ENCODE measurements at regions not wholly inside any gene's neighbourhood (a gene's known extent, or its start where the extent isn't known, plus 50 kb on each side); places are given as distances from the start of the nearest gene placed in this dataset.

DNA sequence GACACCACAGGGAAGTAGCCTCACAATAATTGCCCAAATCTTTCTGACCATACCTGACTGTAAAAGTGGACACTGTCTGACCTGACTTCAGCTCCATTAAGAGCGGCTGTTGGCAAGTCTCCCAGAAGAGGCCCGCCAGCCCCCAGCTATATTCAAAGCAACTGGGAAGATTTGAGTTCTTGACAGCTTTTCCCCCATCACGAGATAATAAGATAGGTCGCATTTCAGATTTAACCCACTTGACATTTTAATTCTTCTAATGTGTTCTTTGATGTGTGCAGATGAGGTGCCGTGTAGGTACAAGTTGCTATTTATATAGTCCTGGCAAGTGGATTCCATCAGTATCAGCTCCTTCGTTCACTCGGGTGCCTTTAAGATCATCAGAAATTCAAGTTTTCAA, 345.7 kb downstream of the DRD1 start:
- DNase-seq: no peak

DNA sequence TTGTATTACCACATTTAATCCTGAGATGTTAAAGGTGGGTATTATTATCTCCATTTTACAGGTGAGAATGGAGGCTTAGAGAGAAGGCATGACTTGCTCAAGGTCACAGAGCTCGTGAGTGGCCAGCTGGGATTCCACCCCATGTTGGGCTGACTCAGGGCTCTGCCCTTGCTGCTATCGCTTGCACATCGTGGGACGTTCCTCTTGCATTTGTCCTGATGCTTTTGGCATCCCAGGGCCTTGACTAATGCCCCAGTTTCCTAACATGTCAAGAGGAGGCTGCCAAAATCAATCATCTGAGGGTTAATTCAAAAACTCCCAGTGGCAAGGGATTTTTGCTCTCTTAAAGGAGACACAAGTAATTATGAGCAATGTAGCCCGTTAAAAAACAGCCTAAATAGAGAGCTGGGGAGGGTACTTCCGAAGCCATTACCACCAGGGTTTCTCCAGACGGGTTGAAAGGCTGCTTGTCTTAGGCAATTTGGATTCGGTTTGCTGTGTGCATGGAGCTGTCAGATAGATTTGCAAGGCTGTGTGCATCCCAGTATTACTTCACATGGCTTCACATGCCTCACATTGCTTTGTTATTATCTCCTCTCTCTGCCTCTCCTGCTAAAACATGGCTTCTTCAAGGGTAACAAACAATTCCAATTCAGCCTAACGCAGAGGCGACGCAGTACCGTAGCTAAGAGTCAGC, 347.4 kb downstream of the DRD1 start:
- DNase-seq: no peak

DNA sequence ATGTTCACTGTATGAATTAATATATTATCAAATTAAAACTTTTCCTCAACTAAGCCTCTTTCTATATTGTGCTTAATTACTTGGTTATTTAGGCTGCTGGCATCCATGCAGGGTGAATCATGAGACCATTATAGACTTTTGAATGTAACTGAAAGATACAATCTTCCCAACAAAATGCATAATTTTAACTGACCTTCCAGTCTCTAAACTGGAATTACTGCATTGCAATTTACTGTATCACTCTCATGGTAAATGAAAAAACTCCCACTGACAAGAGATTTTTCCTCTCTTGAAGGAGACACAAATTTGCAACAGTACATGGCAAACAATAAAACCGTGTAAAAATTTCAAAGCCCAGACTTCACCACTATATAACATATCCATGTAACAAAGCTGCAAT, 349.5 kb downstream of the DRD1 start:
- DNase-seq: no peak

DNA sequence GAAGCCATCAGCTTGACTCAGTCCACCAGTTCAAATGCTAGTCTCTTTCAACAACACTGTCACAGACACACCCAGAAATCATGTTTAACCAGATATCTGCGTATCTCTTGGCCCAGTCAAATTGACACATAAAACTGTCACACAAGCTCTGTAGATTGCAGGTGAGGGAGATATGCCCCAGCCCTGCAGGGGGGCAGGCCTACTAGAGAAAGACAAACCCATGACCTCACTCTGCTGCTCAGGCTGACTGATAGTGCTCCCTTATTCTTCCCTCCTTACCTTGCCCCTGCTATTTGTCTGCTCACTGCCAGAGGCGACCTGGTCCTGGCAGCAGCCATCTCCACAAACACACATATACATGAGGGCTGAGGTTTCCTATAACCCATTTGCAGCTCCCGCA, 351.3 kb downstream of the DRD1 start:
- DNase-seq: no peak

DNA sequence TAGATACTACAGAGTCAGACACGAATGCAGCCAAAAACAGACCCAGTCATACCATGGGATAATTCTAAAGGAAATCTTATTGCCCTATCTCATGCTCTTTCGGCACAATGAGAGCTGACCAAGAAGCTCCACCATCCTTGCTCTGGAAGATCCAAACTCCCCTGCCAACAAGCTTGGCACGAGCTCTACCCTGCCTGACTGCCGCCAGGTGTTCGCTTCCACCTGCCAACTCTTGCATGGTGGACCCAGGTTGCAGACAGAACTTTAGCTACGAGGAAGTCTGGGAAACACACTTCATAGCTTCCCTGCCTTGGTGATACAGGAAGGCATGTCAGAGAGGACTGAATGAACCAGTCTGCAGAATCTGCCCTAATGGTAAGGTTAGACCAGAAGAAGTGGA, 355.0 kb downstream of the DRD1 start:
- DNase-seq: no peak

DNA sequence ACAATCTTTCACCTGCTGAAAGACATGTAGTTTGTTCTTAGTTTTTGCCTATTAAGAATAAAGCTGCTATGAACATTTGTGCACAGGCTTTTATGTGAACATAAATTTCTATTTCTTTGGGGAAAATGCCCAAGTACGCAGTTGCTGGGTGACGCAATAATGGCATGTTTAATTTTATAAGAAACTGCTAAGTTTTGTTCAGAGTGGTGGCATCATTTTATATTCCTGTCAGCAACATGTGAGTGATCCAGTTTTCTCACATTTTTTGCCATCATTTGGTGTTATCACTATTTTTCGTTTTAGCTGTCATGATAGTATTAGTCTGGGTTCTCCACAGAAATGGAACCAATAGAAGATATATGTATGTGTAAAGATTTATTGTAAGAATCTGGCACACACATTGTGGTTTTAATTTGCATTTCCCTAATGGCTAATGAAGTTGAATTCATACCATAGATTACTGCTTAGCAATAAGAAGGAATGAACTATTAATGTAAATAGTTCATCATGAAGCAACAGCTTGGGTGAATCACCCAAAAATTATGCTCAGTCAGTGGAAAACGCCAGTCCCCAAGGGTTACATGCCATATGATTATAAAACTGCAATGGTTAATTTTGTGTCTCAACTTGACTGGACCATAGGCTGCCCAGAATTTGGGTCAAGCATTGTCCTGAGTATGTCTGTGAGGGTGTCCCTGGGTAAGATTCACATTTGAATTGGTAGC, 358.6 kb downstream of the MSX2 start:
- DNase-seq: no peak

DNA sequence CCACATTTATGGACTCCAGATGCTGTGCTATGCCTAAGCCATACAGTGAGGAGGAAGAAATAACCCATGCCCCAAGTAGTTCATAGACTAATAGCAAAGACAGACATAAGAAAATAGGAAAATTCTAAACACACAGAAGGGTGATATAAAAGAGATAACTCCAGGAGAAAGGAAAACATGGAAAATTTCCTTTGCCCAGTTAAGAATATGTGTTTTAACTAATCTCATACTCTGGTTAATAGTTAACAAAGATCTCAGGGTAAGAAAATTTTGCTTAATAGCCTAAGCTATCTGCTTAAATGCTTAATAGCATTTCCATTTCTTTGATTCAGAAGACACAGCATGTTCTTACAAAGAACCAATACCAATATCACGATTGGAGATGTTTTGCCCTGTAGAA, 358.0 kb downstream of the MSX2 start:
- no peak for DNase-seq

DNA sequence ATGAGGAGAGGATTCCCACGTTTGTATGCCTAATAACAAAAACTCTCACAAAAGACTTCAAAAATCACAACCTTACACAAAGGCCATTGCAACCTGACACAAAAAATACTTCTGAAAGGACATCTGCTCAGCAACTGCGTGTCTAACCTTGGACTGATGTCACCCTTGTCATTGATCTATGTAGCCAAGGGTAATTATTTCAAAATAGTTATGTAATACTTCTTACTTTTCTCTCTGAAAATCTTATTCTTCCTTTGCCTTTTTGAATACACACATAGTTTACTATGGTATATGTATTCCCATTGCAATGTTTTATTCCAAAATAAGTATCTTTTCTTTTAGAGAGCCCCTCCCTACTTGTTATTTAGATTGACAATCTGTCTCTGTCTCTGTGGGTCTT, 355.3 kb downstream of the MSX2 start:
- no peak for DNase-seq

DNA sequence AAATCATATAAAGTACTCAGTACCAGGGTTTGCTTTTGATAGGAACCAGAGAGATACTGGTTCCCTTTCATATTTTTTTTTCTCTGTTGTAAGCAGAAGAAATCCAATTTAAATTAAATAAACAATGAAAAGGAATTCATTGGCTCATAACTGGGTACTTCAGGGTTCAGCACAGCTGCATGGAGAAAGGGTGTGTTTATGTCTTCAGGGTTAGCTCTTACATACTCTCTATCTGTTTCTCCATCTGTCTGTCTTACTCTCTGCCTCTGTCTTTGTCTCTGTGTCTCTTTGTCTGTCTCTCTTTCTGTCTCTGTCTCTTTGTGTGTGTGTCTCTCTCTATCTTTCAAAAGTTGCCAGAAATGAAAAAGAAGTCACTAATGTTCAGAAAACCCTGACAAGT, 345.9 kb downstream of the MSX2 start:
- no peak for DNase-seq

DNA sequence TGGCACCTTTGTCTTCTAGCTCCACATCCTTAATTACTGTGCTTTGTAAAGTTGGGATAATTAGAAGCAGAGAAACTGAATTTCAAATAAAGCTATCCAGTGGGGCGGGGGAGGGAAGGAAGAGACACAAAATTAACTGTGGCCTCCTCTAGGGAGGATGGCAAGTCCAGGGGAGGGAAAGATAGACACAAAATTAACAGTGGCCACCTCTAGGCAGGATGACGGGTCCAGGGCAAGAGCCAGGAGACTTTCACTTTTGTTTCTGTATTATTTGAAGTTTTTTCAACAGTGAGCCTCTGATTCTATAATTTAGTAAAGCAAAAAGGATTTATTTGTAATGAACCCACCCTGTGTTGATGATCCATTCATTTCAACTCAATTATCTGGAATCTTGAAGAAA, 335.9 kb downstream of the MSX2 start:
- no peak for DNase-seq

DNA sequence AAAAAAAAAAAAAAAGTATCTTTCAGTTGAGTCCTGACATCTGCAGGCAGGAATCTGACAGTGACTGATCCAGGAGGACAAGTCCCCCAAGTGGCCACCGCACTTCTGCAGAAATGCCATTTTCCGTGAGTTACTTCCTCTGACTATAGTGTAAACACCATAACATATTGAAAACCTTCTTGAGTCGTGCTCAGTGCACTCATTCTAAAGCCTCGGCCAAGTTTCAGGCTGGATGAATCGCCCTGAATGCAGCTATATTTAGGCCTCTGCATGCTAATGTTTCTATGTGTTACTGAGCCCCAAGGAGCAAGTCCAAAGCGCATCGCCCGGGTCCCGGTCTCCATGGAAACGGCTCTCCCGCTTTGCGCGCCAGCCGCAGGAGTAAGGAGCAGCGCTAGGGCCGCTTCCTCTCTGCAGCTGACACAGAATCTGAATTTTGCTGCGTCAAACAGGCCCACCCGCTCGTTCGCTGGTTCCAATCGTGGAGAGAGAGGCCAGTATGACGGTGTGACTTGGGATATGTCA, 335.4 kb downstream of the MSX2 start:
- no peak for DNase-seq

DNA sequence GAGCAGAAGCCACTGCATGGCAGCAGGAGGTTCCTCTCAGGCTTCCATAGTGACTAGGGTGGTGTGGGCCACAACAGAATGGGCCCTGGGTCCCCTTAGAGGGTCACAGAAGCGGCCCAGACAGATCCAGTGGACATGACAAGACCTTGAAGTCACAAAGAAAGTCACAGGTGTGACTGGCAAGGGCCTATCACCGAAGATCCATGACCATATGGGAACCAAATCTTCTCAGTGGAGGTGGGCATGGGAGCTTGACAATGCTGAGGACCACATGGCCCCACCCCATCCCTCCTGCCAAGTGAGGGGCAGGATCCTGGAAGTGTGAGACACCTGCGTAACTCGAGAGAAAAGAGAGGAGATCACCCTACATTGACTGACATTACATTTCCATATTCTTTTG, 332.4 kb downstream of the MSX2 start:
- no peak for DNase-seq

DNA sequence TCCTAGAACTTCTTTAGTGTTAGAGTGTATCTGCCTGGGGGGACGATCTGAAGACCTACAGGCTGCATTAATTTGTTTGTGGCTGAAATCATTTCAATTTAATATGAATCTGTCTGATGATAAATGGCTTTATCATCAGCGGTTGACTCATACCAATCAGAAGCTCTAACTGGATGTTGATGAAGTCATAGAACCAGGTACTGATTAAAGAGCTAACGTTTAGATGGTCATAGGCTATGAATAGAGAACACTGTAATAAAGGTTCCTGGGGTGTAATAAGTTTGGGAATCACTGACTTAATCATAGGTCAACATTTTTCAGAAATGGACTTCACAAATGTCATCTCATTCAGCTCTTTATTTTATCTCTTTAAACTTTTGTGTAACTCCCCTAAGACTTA, 329.9 kb downstream of the MSX2 start:
- no peak for DNase-seq

DNA sequence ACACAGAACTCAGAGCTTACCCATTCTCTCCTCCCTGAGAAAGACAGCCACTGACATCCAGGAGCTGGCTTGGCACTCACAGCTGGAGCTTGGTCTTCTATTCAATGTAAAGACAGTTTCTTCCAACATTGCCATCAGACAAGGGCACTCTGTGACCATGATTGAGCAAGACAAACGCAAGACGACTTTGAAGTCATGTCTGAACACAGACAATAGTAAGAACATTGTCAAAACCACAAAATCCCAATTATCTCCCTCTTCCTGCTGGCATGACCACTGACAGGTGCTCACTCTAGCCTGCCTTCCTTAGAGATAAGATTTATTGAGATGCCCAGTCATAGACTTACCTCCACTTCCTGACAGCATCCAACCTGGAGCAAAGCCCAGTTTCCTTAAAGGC, 328.0 kb downstream of the MSX2 start:
- DNase-seq: no peak

DNA sequence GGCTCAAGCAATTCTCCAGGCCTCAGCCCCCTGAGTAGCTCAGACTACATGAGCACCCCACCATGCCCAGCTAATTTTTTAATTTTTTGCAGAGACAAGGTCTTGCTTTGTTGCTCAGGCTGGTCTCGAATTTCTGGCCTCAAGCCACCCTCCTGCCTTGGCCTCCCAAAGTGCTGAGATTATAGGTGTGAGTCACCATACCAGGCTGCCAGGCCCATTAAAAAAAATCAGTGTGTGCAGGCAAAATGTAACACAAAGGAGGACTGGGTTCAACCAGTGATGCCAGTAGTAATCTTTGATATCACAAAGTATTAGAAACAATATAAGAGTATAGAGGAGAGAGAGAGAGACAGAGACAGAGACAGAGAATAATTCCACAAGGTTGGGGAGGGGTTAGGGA, 322.7 kb downstream of the MSX2 start:
- DNase-seq: no peak

DNA sequence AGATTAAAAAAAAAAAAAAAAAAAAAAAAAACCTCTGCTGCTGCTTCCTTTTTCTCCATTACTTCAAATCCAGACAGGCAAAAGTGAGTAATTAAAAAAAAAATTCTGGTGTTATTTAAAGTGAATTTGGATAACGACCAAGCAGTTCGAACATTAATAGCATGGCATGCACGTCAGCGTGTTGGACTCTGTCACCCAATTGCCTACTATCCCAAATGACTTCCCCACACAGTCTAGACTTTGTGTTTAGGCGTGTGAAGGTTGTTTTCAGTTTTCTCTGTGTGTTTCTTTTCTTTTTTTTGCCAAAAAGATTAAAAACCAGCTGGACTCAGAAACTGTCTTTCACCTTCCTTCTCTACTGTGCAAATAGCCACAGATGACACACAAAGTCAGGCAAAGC, 321.4 kb downstream of the MSX2 start:
- DNase-seq: no peak

DNA sequence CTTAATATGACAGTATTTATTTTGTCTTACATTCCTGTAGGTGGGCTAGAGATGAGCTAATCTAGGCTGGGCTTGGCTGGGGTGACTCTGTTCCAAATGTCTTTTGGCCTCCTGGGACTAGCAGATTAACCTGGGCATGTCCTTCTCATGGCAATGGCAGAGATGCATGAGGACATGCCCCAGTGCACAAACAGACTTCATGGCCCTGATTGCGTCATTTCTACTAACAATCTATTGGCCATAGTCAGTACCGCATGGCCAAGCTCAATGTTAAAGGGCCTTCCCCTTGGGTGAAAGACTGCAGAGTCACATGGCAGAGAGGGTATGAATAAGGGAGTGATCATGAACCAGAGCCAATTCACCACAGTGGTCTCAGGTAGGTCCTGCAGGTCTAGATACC, 313.4 kb downstream of the MSX2 start:
- no peak for DNase-seq

DNA sequence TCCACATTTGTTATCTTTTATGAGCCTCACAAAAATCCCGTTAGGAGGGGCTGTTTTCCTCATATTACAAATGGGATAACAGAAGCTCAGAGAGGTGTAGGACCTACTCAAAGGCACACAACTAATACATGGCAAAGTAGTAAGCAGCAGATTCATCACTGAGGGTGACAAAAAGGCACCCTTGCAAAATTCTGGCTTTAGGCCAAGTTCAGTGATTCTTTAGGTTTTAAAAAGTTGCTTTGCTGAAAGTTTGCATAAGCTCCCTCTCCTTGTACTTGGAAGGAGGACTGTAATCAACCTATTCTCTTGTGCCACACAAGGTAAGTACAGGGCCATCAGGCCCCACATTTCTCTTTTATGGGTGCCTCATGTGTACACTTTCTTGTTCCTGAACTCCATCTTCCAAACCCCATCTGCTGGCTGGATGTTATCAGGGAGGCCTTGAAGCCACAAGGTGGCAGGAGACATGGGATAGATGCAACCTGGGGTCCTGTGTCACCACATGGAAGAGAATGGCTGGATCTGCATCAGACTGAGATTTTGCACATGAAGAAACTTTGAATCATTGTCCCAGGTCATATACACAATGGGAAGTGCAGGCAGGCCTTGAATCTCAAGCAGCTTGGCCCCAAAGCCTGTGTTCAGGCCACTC, 311.6 kb downstream of the MSX2 start:
- no peak for DNase-seq

DNA sequence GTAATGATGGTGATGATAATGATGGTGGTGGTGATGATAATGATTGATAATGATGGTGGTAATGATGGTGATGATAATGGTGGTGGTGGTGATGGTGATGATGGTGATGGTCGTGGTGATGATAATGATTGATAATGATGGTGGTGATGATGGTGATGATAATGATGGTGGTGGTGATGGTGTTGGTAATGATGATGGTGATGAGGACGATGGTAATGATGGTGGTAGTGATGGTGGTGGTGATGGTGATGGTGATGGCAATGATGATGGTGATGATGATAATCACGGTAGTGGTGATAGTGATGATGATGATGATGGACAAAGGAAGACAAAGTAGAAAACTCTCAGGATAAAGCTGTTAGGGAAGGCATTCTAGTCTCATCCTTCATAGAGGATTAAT, 310.5 kb downstream of the MSX2 start:
- DNase-seq: no peak

DNA sequence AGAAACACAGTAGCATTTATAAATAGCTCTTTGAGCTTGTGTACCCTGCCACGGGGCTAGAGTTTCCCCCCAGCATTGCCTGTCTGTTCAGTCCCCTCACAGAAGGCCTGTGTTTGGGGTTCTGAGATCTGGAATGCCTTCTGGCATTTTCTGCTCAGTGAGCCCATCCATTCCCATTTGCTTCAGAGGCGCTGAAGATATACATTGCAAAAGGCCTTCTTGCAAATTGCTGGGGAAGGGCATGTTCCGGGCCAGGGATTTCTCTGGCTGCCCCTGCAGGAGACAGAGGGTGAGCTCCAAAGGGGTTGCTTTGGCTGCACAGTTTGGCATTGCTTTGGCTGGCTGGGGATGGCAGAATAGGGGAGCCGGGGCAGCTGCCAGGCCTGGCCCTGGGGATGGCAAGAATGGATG, 308.4 kb downstream of the MSX2 start:
- no peak for DNase-seq

DNA sequence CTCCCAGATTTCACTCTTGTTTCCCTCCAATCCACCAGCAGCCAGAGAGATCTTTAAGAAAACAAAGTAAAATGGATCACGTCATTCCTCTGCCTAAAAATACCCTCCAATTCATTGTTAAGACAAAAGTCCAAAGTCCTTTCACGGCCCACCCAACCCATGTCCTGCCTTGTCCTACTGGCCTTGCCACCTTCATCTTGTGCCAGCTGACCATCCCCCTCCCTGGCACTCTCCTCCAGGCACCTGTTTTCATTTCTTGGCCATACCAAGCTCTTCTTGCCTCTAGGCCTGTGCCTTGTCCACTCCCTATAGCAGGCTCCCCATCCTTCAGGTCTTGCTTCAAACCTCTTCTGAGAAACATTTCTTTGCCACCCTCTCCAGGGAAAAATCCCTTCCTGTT, 307.6 kb downstream of the MSX2 start:
- no peak for DNase-seq

DNA sequence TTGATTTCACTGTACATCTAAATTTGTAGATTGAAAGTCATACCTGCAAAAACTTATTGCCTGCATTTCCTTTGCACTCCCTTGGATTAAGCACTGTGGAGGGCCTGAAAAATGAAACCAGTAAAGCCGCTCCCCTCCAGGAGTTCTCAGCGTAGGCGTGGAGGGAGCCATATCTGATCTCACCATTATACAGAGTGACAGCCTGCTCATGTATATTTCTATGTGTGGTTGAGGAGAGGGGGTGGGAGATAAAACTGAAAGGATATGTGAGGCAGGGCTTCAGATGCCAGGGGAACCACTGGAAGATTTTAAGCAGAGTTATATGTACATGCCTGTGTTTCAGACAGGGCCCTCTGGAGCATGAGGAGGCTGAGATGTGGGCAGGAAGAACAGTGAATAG, 303.0 kb downstream of the MSX2 start:
- no peak for DNase-seq

DNA sequence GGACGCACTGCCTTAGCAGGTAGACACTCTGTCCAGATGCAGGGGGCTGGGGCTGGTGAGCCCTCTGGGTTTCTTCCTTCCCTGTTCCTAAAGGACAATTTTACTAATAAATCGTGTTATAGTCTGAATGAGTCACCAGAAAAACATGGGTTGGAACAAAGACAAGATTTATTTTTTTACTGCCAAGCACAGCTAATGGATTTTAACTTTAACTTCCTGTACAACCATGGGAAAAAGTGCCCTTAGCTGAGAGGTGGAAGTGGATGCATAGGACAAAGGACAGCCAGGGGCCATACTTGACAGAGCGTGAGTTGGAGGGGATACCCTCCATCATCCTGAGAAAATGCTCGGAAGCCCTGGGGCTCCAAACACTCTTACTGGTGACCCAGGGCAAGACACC, 300.7 kb downstream of the MSX2 start:
- DNase-seq: no peak
